ENCODE measurements at regions not wholly inside any gene's neighbourhood (a gene's known extent, or its start where the extent isn't known, plus 50 kb on each side); places are given as distances from the start of the nearest gene placed in this dataset.
A peak's percentile ranks its signal among the peaks of the same experiment; 100 is the strongest.

- Histone ChIP-seq H3K4me3 (ENCODE audit: extremely low read depth, insufficient read depth, low read length, poor library complexity, severe bottlenecking) (no peak overlapping the region), H3K27ac (ENCODE audit: low read depth, low read length, severe bottlenecking) (no peak overlapping the region), H3K36me3 (ENCODE audit: control insufficient read depth, insufficient read depth, low read length) (no peaks in the 10 kb centered on the region), H3K9me3 (ENCODE audit: control insufficient read depth, low read length) (peaks cover 5% of the 10 kb centered on the region), H3K4me1 (ENCODE audit: control insufficient read depth, insufficient read depth, low read length, poor library complexity, severe bottlenecking) (peaks cover 17% of the 10 kb centered on the region)
These were observed 230.5 kb downstream of the PIK3C3 start for GRCh38 chr18:42185486-42185885.

GRCh38 chr18:42187611-42188380 lies 232.8 kb downstream of the PIK3C3 start:
- Histone ChIP-seq H3K9me3 (ENCODE audit: control insufficient read depth, low read length) (peaks cover 5% of the 10 kb centered on the region), H3K36me3 (ENCODE audit: control insufficient read depth, insufficient read depth, low read length) (no peaks in the 10 kb centered on the region), H3K27ac (ENCODE audit: low read depth, low read length, severe bottlenecking) (no peak overlapping the region), H3K4me3 (ENCODE audit: extremely low read depth, insufficient read depth, low read length, poor library complexity, severe bottlenecking) (no peak overlapping the region), H3K4me1 (ENCODE audit: control insufficient read depth, insufficient read depth, low read length, poor library complexity, severe bottlenecking) (peaks cover 18% of the 10 kb centered on the region)
- WGBS, 2 experiments (ENCODE audit: insufficient coverage in 2 of 2), result 81 to 92% methylated on average over 3 of the region's 4 CpGs

GRCh38 chr18:42190643-42191042 lies 235.6 kb downstream of the PIK3C3 start:
- peaks cover 5% of the 10 kb centered on the region for H3K9me3 ChIP-seq (ENCODE audit: control insufficient read depth, low read length)
- H3K36me3 ChIP-seq (ENCODE audit: control insufficient read depth, insufficient read depth, low read length), result no peaks in the 10 kb centered on the region
- peaks cover 6% of the 10 kb centered on the region for H3K4me1 ChIP-seq (ENCODE audit: control insufficient read depth, insufficient read depth, low read length, poor library complexity, severe bottlenecking)
- no peak overlapping the region for H3K27ac ChIP-seq (ENCODE audit: low read depth, low read length, severe bottlenecking)
- WGBS, 2 experiments (ENCODE audit: insufficient coverage in 2 of 2), result 94 to 100% methylated on average over 1 to 3 of the region's 3 CpGs
- H3K4me3 ChIP-seq (ENCODE audit: extremely low read depth, insufficient read depth, low read length, poor library complexity, severe bottlenecking), result no peak overlapping the region

- Histone ChIP-seq H3K27ac (ENCODE audit: low read depth, low read length, severe bottlenecking) (peak overlapping the region; percentile 89), H3K36me3 (ENCODE audit: control insufficient read depth, insufficient read depth, low read length) (no peaks in the 10 kb centered on the region), H3K9me3 (ENCODE audit: control insufficient read depth, low read length) (peaks cover 5% of the 10 kb centered on the region), H3K4me3 (ENCODE audit: extremely low read depth, insufficient read depth, low read length, poor library complexity, severe bottlenecking) (no peak overlapping the region), H3K4me1 (ENCODE audit: control insufficient read depth, insufficient read depth, low read length, poor library complexity, severe bottlenecking) (peaks cover 16% of the 10 kb centered on the region)
- 89 to 93% methylated on average over 2 to 3 of the region's 5 CpGs for WGBS, 2 experiments (ENCODE audit: insufficient coverage in 2 of 2)
These were observed 237.5 kb downstream of the PIK3C3 start for GRCh38 chr18:42192251-42193248.

- Histone ChIP-seq H3K27ac (ENCODE audit: low read depth, low read length, severe bottlenecking) (peak overlapping the region; percentile 74), H3K4me1 (ENCODE audit: control insufficient read depth, insufficient read depth, low read length, poor library complexity, severe bottlenecking) (peaks cover 26% of the 10 kb centered on the region), H3K36me3 (ENCODE audit: control insufficient read depth, insufficient read depth, low read length) (no peaks in the 10 kb centered on the region), H3K9me3 (ENCODE audit: control insufficient read depth, low read length) (no peaks in the 10 kb centered on the region), H3K4me3 (ENCODE audit: extremely low read depth, insufficient read depth, low read length, poor library complexity, severe bottlenecking) (no peak overlapping the region)
These were observed 241.6 kb downstream of the PIK3C3 start for GRCh38 chr18:42196651-42197050.

GRCh38 chr18:42201137-42201536 lies 246.1 kb downstream of the PIK3C3 start:
- no peak overlapping the region for H3K27ac ChIP-seq (ENCODE audit: low read depth, low read length, severe bottlenecking)
- H3K36me3 ChIP-seq (ENCODE audit: control insufficient read depth, insufficient read depth, low read length), result no peaks in the 10 kb centered on the region
- H3K4me3 ChIP-seq (ENCODE audit: extremely low read depth, insufficient read depth, low read length, poor library complexity, severe bottlenecking), result no peak overlapping the region
- H3K9me3 ChIP-seq (ENCODE audit: control insufficient read depth, low read length), result no peaks in the 10 kb centered on the region
- H3K4me1 ChIP-seq (ENCODE audit: control insufficient read depth, insufficient read depth, low read length, poor library complexity, severe bottlenecking), result peaks cover 20% of the 10 kb centered on the region

- no peak overlapping the region for H3K4me3 ChIP-seq (ENCODE audit: extremely low read depth, insufficient read depth, low read length, poor library complexity, severe bottlenecking)
- H3K36me3 ChIP-seq (ENCODE audit: control insufficient read depth, insufficient read depth, low read length), result no peaks in the 10 kb centered on the region
- no peak overlapping the region for H3K27ac ChIP-seq (ENCODE audit: low read depth, low read length, severe bottlenecking)
- 100% methylated on average over 1 of the region's 5 CpGs; no CpG with 5 or more reads in 1 of the 2 experiments for WGBS, 2 experiments (ENCODE audit: insufficient coverage in 2 of 2)
- H3K9me3 ChIP-seq (ENCODE audit: control insufficient read depth, low read length), result no peaks in the 10 kb centered on the region
- H3K4me1 ChIP-seq (ENCODE audit: control insufficient read depth, insufficient read depth, low read length, poor library complexity, severe bottlenecking), result no peaks in the 10 kb centered on the region
These were observed 256.2 kb downstream of the PIK3C3 start for GRCh38 chr18:42211201-42211600.

GRCh38 chr18:42222557-42222956 lies 267.5 kb downstream of the PIK3C3 start:
- Histone ChIP-seq H3K4me1 (ENCODE audit: control insufficient read depth, insufficient read depth, low read length, poor library complexity, severe bottlenecking) (no peaks in the 10 kb centered on the region), H3K36me3 (ENCODE audit: control insufficient read depth, insufficient read depth, low read length) (no peaks in the 10 kb centered on the region), H3K4me3 (ENCODE audit: extremely low read depth, insufficient read depth, low read length, poor library complexity, severe bottlenecking) (no peak overlapping the region), H3K27ac (ENCODE audit: low read depth, low read length, severe bottlenecking) (no peak overlapping the region), H3K9me3 (ENCODE audit: control insufficient read depth, low read length) (no peaks in the 10 kb centered on the region)
- WGBS, 2 experiments (ENCODE audit: insufficient coverage in 2 of 2), result 80% methylated on average over 1 of the region's 1 CpG; no CpG with 5 or more reads in 1 of the 2 experiments

GRCh38 chr18:42228581-42228980 lies 273.5 kb downstream of the PIK3C3 start:
- Histone ChIP-seq H3K4me1 (ENCODE audit: control insufficient read depth, insufficient read depth, low read length, poor library complexity, severe bottlenecking) (no peaks in the 10 kb centered on the region), H3K4me3 (ENCODE audit: extremely low read depth, insufficient read depth, low read length, poor library complexity, severe bottlenecking) (no peak overlapping the region), H3K36me3 (ENCODE audit: control insufficient read depth, insufficient read depth, low read length) (no peaks in the 10 kb centered on the region), H3K9me3 (ENCODE audit: control insufficient read depth, low read length) (no peaks in the 10 kb centered on the region), H3K27ac (ENCODE audit: low read depth, low read length, severe bottlenecking) (no peak overlapping the region)
- no CpG with 5 or more reads among the region's 1 CpG for WGBS, 2 experiments (ENCODE audit: insufficient coverage in 2 of 2)

- H3K4me1 ChIP-seq (ENCODE audit: control insufficient read depth, insufficient read depth, low read length, poor library complexity, severe bottlenecking), result no peaks in the 10 kb centered on the region
- no CpG with 5 or more reads among the region's 2 CpGs for WGBS, 2 experiments (ENCODE audit: insufficient coverage in 2 of 2)
- H3K36me3 ChIP-seq (ENCODE audit: control insufficient read depth, insufficient read depth, low read length), result no peaks in the 10 kb centered on the region
- no peaks in the 10 kb centered on the region for H3K9me3 ChIP-seq (ENCODE audit: control insufficient read depth, low read length)
- no peak overlapping the region for H3K27ac ChIP-seq (ENCODE audit: low read depth, low read length, severe bottlenecking)
- no peak overlapping the region for H3K4me3 ChIP-seq (ENCODE audit: extremely low read depth, insufficient read depth, low read length, poor library complexity, severe bottlenecking)
These were observed 274.5 kb downstream of the PIK3C3 start for GRCh38 chr18:42229211-42230210.
